ENCODE measurements at regions not wholly inside any gene's neighbourhood (a gene's known extent, or its start where the extent isn't known, plus 50 kb on each side); places are given as distances from the start of the nearest gene placed in this dataset.

- peaks cover 63% of the 10 kb centered on the region for H3K4me1 ChIP-seq (ENCODE audit: control insufficient read depth, insufficient read depth, low read length)
- DNase-seq (ENCODE audit: low read depth in 4 of 6, low spot score in 6 of 6), result no peak
- H3K27me3 ChIP-seq (ENCODE audit: control insufficient read depth, insufficient read depth, low read length), result no peaks in the 10 kb centered on the region
- 71% methylated on average over 2 of the region's 2 CpGs for WGBS (ENCODE audit: insufficient coverage)
- no peaks in the 10 kb centered on the region for H3K9me3 ChIP-seq (ENCODE audit: control insufficient read depth, insufficient read depth, low read length)
- H3K27ac ChIP-seq (ENCODE audit: low read depth, low read length), result peak overlapping the region; percentile 58
- H3K4me3 ChIP-seq (ENCODE audit: low read depth, low read length), result no peak overlapping the region
- no peaks in the 10 kb centered on the region for H3K36me3 ChIP-seq (ENCODE audit: control insufficient read depth, insufficient read depth, low read length)
Measured at GRCh38 chr17:72579990-72580320, 459.1 kb downstream of the SOX9 start.

GRCh38 chr17:72580321-72581127, 459.7 kb downstream of the SOX9 start:
- no peaks in the 10 kb centered on the region for H3K36me3 ChIP-seq (ENCODE audit: control insufficient read depth, insufficient read depth, low read length)
- H3K4me3 ChIP-seq (ENCODE audit: low read depth, low read length), result no peak overlapping the region
- 47% methylated on average over 9 of the region's 11 CpGs for WGBS (ENCODE audit: insufficient coverage)
- no peaks in the 10 kb centered on the region for H3K9me3 ChIP-seq (ENCODE audit: control insufficient read depth, insufficient read depth, low read length)
- H3K4me1 ChIP-seq (ENCODE audit: control insufficient read depth, insufficient read depth, low read length), result peaks cover 57% of the 10 kb centered on the region
- no peaks in the 10 kb centered on the region for H3K27me3 ChIP-seq (ENCODE audit: control insufficient read depth, insufficient read depth, low read length)
- peak overlapping the region; percentile 58 for H3K27ac ChIP-seq (ENCODE audit: low read depth, low read length)
- peak in 2 of 6 donors; percentile 31 to 70 for DNase-seq (ENCODE audit: low read depth in 4 of 6, low spot score in 6 of 6)

DNA sequence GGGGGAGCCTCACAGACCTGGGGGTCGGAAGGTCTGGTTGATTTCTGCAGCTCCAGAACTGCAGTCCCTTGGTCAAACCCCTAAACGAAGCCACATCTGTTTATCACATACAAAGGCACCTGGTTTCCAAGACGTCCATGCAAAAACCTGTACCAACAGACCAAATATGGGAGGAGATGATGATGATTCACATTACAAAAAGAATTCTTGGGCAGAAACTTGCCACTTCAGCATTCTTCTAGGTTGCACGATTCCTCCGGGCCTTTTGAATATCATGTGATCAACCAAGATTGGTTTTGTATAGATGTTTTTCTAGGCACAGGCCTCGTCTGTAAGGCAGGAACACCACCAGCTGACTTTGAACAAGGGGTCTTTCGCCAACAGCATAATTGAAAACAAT, 466.3 kb downstream of the SOX9 start:
- no peak overlapping the region for H3K4me3 ChIP-seq (ENCODE audit: low read depth, low read length)
- no peak overlapping the region for H3K27ac ChIP-seq (ENCODE audit: low read depth, low read length)
- no peaks in the 10 kb centered on the region for H3K9me3 ChIP-seq (ENCODE audit: control insufficient read depth, insufficient read depth, low read length)
- peaks cover 2% of the 10 kb centered on the region for H3K27me3 ChIP-seq (ENCODE audit: control insufficient read depth, insufficient read depth, low read length)
- 35% methylated on average over 4 of the region's 7 CpGs for WGBS (ENCODE audit: insufficient coverage)
- H3K36me3 ChIP-seq (ENCODE audit: control insufficient read depth, insufficient read depth, low read length), result no peaks in the 10 kb centered on the region
- no peak for DNase-seq (ENCODE audit: low read depth in 4 of 6, low spot score in 6 of 6)
- H3K4me1 ChIP-seq (ENCODE audit: control insufficient read depth, insufficient read depth, low read length), result peaks cover 41% of the 10 kb centered on the region

GRCh38 chr17:72587773-72588511, 467.1 kb downstream of the SOX9 start:
- 32% methylated on average over 3 of the region's 11 CpGs for WGBS (ENCODE audit: insufficient coverage)
- H3K27ac ChIP-seq (ENCODE audit: low read depth, low read length), result peak overlapping the region; percentile 80
- DNase-seq (ENCODE audit: low read depth in 4 of 6, low spot score in 6 of 6), result no peak
- no peaks in the 10 kb centered on the region for H3K36me3 ChIP-seq (ENCODE audit: control insufficient read depth, insufficient read depth, low read length)
- H3K4me1 ChIP-seq (ENCODE audit: control insufficient read depth, insufficient read depth, low read length), result peaks cover 42% of the 10 kb centered on the region
- H3K4me3 ChIP-seq (ENCODE audit: low read depth, low read length), result peak overlapping the region; percentile 38
- peaks cover 2% of the 10 kb centered on the region for H3K27me3 ChIP-seq (ENCODE audit: control insufficient read depth, insufficient read depth, low read length)
- no peaks in the 10 kb centered on the region for H3K9me3 ChIP-seq (ENCODE audit: control insufficient read depth, insufficient read depth, low read length)

- H3K36me3 ChIP-seq (ENCODE audit: control insufficient read depth, insufficient read depth, low read length), result no peaks in the 10 kb centered on the region
- no peaks in the 10 kb centered on the region for H3K9me3 ChIP-seq (ENCODE audit: control insufficient read depth, insufficient read depth, low read length)
- H3K4me1 ChIP-seq (ENCODE audit: control insufficient read depth, insufficient read depth, low read length), result peaks cover 42% of the 10 kb centered on the region
- peak in 1 of 6 donors; percentile 32 for DNase-seq (ENCODE audit: low read depth in 4 of 6, low spot score in 6 of 6)
- 32% methylated on average over 3 of the region's 7 CpGs for WGBS (ENCODE audit: insufficient coverage)
- peak overlapping the region; percentile 80 for H3K27ac ChIP-seq (ENCODE audit: low read depth, low read length)
- H3K4me3 ChIP-seq (ENCODE audit: low read depth, low read length), result peak overlapping the region; percentile 38
- peaks cover 2% of the 10 kb centered on the region for H3K27me3 ChIP-seq (ENCODE audit: control insufficient read depth, insufficient read depth, low read length)
Measured at GRCh38 chr17:72588561-72588960, 467.7 kb downstream of the SOX9 start.

- H3K4me3 ChIP-seq (ENCODE audit: low read depth, low read length), result peak overlapping the region; percentile 38
- no peaks in the 10 kb centered on the region for H3K36me3 ChIP-seq (ENCODE audit: control insufficient read depth, insufficient read depth, low read length)
- WGBS (ENCODE audit: insufficient coverage), result 24% methylated on average over 7 of the region's 11 CpGs
- H3K9me3 ChIP-seq (ENCODE audit: control insufficient read depth, insufficient read depth, low read length), result no peaks in the 10 kb centered on the region
- peaks cover 2% of the 10 kb centered on the region for H3K27me3 ChIP-seq (ENCODE audit: control insufficient read depth, insufficient read depth, low read length)
- H3K27ac ChIP-seq (ENCODE audit: low read depth, low read length), result peak overlapping the region; percentile 80
- H3K4me1 ChIP-seq (ENCODE audit: control insufficient read depth, insufficient read depth, low read length), result peaks cover 40% of the 10 kb centered on the region
- DNase-seq (ENCODE audit: low read depth in 4 of 6, low spot score in 6 of 6), result peak in 2 of 6 donors; percentile 71 to 76
Measured at GRCh38 chr17:72588961-72589360, 468.1 kb downstream of the SOX9 start.

DNA sequence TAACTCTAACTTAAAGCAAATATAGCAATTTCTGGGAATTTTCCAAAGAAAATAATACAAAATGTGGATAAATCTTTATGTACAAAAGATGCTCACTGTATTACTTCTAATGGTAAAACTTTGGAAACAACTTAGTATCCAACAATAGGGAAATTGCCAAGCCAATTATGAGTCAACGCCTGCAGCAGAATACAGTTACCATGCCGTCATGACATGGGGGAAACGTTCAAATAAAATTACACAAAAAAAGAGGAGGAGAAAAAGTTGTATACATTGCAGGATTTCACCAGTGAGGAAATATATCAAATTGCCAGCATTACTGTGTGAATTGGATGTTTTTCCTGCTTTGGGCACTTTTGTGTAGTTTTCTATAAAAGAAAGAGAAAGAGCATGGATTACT, 469.6 kb downstream of the SOX9 start:
- WGBS (ENCODE audit: insufficient coverage), result no CpG with 5 or more reads among the region's 3 CpGs
- Histone ChIP-seq H3K9me3 (ENCODE audit: control insufficient read depth, insufficient read depth, low read length) (no peaks in the 10 kb centered on the region), H3K27ac (ENCODE audit: low read depth, low read length) (peak overlapping the region; percentile 82), H3K4me3 (ENCODE audit: low read depth, low read length) (peak overlapping the region; percentile 88), H3K36me3 (ENCODE audit: control insufficient read depth, insufficient read depth, low read length) (no peaks in the 10 kb centered on the region), H3K4me1 (ENCODE audit: control insufficient read depth, insufficient read depth, low read length) (peaks cover 37% of the 10 kb centered on the region), H3K27me3 (ENCODE audit: control insufficient read depth, insufficient read depth, low read length) (peaks cover 2% of the 10 kb centered on the region)
- peak in 1 of 6 donors; percentile 24 for DNase-seq (ENCODE audit: low read depth in 4 of 6, low spot score in 6 of 6)

DNA sequence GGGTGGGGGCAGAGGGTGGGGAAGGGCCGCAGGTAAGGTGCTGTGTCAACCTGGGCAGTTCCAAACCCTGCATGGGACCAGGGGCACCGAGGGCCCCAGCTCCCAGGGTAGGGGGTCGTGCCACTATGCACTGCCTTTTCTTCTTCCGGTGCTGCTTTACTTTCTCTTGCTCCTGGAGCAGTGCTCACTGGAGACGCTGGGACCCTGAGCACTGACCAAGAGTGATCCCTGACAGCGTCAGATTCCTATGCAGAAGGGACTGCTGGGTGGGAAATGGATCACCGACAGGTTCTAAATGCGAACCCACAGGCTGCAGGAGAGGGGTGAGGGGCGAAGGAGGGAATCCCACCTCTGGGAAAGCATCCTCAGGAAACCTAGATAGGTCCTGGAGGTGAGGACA, 470.1 kb downstream of the SOX9 start:
- DNase-seq (ENCODE audit: low read depth in 4 of 6, low spot score in 6 of 6), result no peak
- Histone ChIP-seq H3K4me3 (ENCODE audit: low read depth, low read length) (peak overlapping the region; percentile 88), H3K27ac (ENCODE audit: low read depth, low read length) (peak overlapping the region; percentile 82), H3K27me3 (ENCODE audit: control insufficient read depth, insufficient read depth, low read length) (peaks cover 2% of the 10 kb centered on the region), H3K4me1 (ENCODE audit: control insufficient read depth, insufficient read depth, low read length) (peaks cover 37% of the 10 kb centered on the region), H3K36me3 (ENCODE audit: control insufficient read depth, insufficient read depth, low read length) (no peaks in the 10 kb centered on the region), H3K9me3 (ENCODE audit: control insufficient read depth, insufficient read depth, low read length) (no peaks in the 10 kb centered on the region)
- 22% methylated on average over 8 of the region's 9 CpGs for WGBS (ENCODE audit: insufficient coverage)

- Histone ChIP-seq H3K36me3 (ENCODE audit: control insufficient read depth, insufficient read depth, low read length) (no peaks in the 10 kb centered on the region), H3K27ac (ENCODE audit: low read depth, low read length) (peak overlapping the region; percentile 82), H3K4me1 (ENCODE audit: control insufficient read depth, insufficient read depth, low read length) (peaks cover 36% of the 10 kb centered on the region), H3K27me3 (ENCODE audit: control insufficient read depth, insufficient read depth, low read length) (peaks cover 2% of the 10 kb centered on the region), H3K9me3 (ENCODE audit: control insufficient read depth, insufficient read depth, low read length) (no peaks in the 10 kb centered on the region), H3K4me3 (ENCODE audit: low read depth, low read length) (peak overlapping the region; percentile 88)
- DNase-seq (ENCODE audit: low read depth in 4 of 6, low spot score in 6 of 6), result peak in 3 of 6 donors; percentile 43 to 81 (median 74)
- WGBS (ENCODE audit: insufficient coverage), result 1% methylated on average over 44 of the region's 62 CpGs
Measured at GRCh38 chr17:72591289-72592241, 470.7 kb downstream of the SOX9 start.
